GM19395 (cell line): ENCODE measurements at regions not wholly inside any gene's neighbourhood (a gene's known extent, or its start where the extent isn't known, plus 50 kb on each side); places are given as distances from the start of the nearest gene placed in this dataset.

Experiments used
- ATAC-seq: cut with Tn5 transposase; IDR thresholded peaks from one replicate; pipeline ENCODE4 v1.9.1; 2021; ENCODE audit warnings: mild to moderate bottlenecking, moderate library complexity; ENCODE audit not compliant: unreplicated experiment

DNA sequence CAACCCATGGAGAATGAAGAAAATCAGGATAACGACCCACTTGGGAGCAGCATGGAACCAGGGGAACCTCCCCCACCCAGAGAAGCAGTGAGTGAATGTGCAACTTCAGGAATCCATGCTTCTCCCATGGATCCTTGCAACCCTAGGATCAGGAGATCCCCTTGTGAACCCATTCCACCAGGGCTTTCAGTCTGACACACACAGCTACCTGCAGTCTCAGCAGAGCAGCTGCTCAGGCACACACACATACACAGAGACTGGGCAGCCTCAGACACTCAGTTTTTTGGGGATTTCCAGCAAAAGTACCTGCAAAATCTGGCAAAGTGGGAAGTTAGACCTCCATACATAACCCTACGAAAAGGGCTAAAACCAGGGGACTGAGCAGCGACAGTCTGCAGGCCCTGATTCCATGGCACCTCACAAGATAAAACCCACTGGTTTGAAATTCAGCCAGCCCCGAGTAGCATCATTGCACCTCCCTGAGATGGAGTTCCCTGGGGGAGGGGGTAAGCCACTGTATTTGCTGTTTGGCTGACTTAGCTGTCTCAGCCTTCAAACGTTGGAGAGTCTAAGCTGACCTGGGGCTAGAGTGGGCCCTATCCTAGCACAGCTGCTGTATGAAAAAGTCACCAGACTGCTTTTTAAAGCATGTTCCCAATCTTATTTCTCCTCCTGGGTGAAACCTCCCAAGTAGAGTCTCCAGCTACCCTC lies 737.5 kb upstream of the NDST4 start:
- ATAC-seq: no peak

DNA sequence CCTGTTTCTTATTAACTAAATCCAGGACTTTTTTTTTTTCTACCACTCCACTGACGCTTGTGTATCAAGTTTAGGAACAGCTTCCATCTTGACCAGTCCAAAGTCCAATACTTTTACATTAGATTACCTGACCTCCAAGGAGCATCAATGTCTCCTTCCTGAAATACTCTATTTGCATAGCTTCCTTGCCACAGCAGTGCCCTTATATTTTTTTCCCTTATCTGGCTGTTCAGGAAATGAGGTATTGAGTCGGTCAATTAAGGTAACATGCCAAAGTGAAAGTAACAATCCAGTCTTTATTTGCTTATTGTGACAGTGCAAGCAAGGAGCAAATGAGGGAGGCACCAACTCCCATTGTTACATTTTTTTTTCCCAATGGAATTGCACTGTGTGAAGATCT lies 730.8 kb upstream of the NDST4 start:
- no peak for ATAC-seq

DNA sequence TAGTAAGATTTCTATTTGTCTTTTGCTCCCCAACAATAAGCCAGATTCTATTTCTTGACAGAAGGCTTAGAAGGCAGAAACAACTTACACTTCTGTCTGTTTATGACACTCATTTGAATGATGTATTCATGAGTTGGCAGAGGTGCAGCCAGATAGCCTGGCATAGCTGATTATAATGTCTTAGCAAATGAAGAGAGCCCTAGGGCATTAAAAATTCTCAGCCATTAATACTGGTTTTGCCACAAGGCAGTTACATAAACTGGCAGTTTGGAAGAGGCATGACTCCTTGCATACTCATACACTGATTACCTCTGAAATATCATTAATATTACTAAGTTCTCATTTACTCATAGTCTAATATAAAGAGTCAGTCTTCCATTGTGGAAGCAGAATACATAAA lies 728.5 kb upstream of the NDST4 start:
- ATAC-seq: no peak

DNA sequence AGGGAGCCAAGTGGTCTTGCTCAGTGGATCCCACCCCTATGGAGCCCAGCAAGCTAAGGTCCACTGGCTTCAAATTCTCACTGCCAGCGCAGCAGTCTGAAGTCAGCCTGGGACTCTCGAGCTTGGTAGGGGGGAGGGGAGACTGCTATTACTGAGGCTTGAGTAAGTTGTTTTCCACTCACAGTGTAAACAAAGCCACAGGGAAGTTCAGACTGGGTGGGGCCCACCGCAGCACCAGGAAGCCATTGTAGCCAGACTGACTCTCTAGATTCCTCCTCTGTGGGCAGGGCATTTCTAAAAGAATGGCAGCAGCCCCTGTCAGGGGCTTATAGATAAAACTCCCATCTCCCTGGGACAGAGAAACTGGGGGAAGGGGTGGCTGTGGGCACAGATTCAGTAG lies 721.0 kb upstream of the NDST4 start:
- no peak for ATAC-seq

DNA sequence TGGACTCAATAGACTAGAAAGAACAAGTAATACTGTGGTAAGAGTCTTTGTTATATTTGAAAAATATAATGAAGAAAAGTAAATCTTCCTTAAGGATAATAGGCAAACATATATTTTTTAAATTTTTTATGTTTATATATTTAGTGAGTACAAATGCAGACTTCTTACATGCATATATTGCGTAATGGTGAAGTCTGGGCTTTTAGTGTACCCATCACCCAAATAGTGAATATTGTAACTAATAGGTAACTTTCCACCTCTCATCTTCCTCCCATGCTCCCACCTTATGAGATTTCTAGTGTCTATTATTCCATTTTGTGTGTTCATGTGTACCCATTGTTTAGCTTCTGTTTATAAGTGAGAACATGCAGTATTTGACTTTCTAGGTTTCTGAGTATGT lies 711.2 kb upstream of the NDST4 start:
- no peak for ATAC-seq

DNA sequence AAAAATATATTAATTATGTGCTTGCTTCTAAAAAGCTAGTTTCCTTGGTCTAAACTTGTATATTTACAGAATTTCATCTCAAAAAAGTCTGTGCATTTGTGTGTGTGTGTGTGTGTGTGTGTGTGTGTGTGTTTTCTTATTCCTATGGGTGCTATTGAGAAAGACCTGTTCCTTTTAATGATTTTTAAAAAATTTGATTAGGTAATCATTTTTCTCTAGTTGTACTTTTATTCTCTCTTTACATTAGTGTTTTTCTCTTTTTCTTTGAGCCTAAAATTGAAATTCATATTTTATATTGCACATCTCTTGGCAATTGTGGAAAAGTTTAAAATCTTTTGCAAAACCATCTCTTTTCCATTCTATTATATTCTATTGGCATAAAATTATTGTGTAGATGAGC lies 690.4 kb upstream of the NDST4 start:
- no peak for ATAC-seq

DNA sequence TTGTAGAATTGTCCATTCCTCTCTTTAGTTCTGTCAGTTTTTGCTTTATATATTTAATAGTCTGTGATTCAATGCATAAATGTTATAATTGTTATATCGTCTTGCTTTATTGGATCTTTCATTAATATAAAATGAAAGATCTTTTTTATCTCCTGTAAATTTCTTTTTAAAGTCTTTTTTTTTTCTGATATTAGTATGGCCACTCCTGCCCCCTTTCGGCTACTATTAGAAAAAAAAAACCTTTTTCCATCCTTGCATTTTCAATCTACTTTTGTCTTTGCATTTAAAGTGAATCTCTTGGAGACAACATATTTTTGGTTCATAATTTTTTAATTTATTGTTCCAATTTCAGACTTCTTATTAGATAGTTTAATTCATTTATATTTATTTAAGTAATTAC lies 677.4 kb upstream of the NDST4 start:
- ATAC-seq: no peak

DNA sequence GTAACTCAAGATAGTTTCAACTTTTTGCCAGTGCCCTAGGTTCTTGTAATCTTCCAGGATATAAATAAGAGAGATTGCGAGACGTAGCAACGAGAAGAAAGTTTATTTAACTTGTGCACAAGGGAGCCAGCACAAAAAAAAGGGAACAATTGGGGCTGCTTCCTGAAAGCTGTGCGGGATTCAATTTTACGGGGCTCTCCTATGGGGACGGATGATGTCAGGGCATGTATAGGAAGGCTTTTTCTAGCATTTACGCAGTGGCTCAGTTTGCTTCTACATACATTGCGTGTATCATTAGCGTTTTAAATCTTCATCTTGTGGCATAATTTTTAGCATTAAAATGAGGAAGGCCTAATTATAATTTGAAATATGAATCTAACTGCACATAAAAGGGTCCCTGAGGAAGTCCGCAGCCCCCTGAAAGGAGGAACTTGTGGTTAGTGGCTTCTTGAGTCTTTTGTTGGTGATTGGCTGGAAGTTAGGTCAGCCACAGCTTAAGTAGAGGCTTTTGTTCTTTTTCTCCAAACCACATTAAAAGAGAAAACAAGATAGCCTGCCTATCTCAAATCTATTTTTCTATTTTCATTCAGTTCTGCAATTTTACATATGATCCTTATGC lies 668.2 kb upstream of the NDST4 start:
- peak; percentile 48 for ATAC-seq

DNA sequence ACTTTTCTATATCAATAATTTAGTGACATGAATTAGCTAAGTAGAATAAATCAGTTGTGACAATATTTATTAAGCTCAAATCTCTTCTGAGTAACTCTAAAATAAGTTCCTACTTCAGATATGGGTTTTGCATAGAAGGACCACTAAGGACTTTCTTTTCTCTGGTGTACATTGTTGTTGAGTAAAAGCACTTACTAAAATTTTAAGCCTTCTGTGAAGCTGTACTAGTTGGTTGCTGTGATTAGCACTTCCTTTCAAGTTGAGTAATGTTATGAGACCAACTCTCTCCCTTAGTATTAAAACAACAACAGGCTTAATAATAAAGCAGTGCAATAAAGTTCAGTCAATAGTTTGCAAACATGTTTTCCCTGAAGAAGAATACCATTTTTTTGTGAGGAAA lies 667.4 kb upstream of the NDST4 start:
- peak; percentile 85 for ATAC-seq

DNA sequence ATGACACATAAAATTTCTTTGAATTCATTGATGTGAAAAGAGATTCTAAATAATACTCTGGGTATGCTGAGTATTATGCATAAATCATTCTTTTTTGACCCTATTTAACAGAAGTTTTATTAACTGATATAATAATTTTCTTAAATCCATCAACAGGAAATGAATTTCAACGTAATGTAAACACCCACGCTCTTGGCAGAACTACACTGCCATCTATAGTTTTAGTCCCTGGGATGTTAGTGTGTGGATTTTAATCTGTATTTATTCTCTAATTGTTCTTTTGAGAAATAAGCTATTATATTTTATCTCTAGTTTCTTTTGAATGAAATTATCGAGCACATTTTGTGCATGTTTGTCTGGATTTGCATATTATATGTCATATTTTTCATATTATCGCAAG lies 666.8 kb upstream of the NDST4 start:
- ATAC-seq: no peak

DNA sequence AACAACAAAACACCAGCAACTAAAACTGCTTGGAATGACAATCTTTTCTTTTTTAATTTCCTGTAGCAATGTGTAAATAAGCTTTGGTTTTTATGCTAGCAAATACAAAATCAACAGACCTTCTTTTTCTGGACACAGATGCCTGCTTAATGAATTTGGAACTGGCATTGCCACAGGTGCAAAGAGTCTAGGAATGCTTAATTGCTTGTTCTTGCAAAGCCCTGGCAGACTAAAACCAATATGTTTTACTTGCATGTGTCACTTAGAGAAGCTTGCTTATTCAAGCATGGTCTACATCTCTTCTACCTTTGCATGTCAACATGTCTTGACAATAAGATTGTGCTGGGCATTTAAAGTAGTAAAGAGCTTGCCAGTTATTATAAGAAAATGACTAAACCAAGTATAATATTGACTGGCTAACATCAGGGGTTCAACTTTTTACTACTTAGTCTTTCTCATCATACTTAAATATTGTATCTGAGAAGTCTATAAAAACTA lies 656.7 kb upstream of the NDST4 start:
- no peak for ATAC-seq

DNA sequence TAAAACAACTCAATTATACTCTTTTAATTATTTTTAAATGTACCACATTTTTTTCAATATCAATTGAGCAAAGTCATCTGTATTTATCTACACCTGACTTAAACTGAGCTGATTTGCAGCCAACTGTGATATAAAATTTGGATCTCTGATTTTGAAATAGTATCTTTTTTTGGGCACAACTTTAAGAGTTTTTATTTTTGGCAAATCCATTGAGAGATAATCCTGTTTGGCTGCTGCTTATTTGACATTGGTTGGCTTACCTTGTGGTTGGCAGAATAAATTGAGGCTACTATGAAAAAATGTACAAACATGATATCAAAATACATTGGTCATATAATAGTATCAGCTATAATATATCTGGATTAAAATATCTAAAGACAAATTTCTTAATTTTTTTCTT lies 656.0 kb upstream of the NDST4 start:
- ATAC-seq: no peak

DNA sequence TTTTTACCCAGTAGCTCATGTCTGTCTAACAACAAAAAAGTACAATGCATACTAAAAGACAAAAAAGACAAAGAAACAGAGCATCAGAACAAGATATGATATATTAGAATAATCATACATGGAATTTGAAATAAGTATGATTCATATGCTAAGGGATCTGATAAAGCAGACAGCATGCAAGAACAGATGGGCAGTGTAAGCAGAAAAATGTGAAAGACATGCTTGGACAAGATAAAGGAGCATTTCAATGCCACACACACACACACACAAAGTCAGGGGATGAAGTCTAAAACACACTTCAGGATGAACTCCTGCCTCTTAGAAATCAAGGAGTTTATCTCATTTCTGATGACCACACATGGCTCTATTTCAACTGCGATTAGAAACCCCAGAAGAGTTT lies 649.6 kb upstream of the NDST4 start:
- ATAC-seq: no peak

DNA sequence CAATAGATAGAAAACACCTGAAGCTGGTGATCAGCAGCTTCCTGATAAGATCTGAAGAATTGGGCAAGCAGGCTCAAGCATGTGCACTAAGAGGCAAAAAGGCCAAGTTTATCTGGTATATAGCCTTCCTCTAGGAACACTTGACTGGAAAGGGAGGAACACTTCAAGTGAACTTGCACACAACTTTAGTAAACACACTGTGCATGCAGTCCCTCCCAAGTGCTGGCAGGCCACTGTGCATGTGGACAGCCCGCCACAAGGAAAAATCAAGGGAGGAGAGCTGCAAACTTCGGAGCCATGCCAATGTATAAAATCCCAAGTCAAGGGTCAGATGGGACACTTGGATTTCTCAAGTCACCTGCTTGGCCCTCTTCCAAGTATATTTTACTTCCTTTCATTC lies 645.8 kb upstream of the NDST4 start:
- ATAC-seq: no peak

DNA sequence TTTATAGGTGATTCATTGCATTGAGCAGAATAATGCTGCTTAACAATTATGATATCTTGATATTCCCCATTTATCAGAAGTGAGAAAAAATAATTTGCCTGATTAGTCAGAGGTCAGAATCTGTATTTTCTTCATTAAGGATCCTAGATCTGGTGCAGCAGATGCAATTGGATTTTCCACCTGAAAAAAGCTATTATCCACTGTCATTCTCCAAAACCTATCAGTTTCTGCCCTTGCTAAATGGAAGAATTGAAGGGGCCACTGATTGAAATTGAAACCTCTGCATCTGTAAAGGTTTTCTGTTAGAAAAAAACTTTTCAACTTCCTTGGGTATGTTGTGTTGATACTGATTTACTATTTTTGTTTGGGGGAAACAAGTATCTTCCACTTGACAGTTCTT lies 636.0 kb upstream of the NDST4 start:
- no peak for ATAC-seq

DNA sequence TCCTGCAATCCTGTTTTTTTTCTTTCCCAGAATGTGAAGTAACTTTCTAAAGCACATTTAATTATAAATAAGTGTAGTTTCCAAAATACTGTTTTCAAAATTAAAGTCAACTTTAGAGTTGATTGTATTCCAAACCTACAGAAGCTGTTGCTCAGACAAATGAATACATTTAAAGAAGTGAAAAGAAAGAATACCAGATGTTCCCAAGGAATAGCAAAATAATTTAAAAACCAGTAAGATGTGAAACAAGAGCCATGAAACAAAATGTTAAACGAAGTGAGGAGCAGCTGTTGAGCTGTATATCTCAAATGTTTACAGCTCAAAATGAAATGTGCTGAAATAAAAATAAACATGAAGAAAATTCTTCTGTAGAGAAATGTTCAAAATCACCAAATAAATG lies 627.4 kb upstream of the NDST4 start:
- ATAC-seq: no peak

DNA sequence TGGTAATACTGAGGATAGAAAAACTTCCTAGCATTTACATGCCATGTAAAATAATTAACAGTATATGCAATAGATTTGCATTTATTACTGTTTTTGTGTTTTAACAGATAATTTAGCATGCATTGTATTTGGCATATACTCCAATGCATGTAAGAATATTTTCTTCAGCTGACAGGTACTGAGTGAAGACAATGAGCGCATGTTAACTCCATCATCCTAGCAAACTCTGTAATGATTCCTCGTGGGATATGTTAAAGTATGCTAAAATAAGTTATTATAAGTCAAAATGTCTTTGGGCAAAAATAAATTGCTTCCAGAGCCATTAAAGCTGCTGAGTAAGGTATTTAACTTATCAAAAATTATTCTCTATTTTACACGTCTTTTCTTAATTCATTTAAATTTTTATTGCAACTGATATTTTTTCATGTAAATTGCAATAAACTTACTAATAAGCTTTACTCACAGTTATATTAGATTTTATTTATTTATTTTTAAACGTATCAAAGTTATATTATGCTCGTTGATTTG lies 616.4 kb upstream of the NDST4 start:
- no peak for ATAC-seq

DNA sequence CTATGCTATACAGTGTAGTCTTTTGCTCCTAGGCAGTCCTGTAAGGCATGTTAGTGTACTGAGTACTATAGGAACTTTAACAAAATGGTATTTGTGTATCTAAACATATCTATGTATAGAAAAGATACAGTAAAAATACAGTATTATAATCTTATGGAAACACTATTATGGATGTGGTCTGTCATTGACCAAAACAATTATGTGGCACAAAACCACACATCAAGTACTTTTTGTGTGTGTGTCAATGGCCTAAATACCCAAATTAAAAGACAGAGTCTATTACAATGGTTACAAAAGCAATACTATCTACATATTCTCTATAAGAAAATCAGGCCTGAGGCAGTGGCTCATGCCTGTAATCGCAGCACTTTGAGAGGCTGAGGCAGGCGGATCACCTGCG lies 610.2 kb upstream of the NDST4 start:
- no peak for ATAC-seq

DNA sequence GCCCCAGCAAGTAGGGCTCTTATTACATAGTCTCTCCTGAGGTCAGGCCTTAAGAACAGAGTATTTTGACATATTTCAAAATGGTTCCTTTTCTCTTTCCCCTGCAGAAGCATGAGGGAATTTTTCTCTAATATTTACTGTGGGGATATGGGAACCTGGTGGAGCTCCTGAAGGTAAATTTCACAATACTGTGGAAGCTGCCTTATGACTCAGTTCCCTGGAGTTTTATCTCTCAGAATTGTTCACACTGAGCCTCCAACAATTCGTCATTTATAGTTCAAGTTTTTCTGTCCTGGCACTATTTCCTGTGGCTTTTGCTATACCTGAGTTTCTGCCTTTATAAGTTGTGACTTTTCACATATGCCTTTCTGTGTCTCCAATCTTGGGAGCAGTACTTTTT lies 607.2 kb upstream of the NDST4 start:
- ATAC-seq: no peak

DNA sequence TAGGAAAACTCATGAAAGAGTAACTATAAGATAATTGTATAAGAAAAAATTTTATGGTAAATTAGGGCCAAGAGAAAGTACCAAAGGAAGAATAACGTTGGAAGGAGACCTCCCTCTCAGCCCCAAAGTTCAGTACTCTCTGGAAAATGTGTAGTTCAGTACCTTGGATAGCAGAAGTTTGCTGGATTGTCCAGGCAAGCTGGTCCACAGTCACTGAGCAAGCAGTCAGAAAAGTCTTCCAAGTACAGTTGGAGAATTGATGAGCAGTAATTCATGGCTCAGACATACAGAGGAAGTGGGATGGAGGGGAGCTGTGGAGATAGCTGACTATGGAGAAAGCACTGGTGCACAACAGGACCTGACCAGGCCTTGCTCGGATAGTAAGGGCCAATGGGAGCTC lies 598.2 kb upstream of the NDST4 start:
- ATAC-seq: no peak

DNA sequence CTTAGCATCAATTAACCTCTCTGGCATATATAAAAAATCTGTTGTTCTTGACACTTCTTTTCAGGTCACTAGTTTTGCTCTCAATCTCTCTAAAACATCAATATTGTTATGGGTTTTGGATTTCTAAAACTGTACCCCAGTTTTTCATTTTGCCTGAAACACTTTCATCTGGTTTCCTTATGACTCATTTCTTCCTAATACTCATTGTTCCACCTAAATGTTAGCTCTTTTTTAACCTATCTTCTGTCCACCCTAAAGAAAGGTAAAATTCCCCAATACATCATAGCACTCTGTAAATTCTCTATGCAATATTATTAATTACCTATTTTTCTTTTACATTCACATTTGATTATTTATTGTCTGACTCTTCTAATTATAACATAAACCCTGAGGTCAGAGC lies 575.5 kb upstream of the NDST4 start:
- ATAC-seq: no peak

DNA sequence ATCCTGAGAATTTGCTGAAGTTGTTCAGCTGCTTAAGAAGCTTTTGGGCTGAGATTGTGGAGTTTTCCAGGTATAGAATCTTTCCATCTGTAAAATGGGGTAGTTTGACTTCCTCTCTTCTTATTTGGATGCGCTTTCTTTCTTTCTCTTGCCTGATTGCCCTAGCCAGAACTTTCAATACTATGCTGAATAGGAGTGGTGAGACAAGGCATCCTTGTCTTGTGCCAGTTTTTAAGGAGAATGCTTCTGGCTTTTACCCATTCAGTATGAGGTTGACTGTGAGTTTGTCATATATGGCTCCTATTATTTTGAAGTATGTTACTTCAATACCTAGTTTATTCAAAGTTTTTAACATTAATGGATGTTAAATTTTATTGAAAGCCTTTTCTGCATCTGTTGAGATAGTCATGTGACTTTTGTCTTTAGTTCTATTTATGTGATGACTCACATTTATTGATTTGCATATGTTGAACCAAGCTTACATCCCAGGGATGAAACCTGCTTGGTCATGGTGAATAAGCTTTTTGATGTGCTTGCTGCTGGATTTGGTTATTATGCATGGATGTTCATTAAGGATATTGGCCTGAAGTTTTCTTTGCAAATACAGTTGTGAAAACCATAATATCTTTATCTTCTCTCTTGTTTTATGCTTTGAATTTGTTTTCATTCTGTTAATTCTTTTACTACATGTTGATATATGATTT lies 573.8 kb upstream of the NDST4 start:
- no peak for ATAC-seq
